Non-pigmented ciliary epithelial cell (primary cell): ENCODE measurements at regions not wholly inside any gene's neighbourhood (a gene's known extent, or its start where the extent isn't known, plus 50 kb on each side); places are given as distances from the start of the nearest gene placed in this dataset.

Experiments used
- DNase-seq: peaks from one replicate; pipeline ENCODE4 v3.0.0-alpha.2; 2010; ENCODE audit warnings: low read depth

DNA sequence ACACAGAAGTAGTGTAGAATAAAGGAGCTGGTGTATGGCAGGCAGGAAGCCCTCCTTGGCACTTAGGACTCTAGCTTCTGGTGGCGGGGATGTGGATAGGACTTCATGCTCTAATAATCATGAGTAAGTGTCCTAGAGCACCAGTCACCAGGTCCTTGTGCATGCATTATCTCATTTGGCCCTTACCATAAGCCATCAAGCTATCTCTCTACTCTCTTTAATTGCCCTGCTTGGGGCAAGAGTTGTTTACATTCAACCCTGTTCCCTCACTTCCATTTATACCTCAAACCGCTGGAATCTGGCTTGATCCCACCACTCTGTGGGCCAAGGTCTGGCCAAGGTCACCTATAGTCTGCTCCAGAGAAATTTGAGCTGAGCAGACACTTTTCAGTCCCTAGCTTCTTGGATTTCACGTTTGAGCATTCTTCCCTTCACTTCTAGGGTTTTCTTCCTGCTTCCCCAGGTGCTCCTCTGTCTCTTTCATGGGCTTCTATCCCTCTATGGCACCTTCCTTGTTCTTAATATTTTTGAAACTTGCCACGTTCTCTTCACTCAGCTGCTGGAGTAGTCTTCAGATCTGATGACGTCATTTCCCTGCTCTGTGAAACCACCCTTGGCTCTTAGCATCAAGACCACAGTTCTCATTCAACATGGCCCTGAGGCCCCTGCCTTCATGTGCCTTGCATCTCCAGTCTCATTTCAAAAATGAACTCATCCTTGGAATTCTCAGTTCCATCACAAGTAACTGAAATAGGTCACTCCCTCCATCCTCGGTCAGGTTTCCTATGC, 94.9 kb upstream of the GATA6 start:
- no peak for DNase-seq

DNA sequence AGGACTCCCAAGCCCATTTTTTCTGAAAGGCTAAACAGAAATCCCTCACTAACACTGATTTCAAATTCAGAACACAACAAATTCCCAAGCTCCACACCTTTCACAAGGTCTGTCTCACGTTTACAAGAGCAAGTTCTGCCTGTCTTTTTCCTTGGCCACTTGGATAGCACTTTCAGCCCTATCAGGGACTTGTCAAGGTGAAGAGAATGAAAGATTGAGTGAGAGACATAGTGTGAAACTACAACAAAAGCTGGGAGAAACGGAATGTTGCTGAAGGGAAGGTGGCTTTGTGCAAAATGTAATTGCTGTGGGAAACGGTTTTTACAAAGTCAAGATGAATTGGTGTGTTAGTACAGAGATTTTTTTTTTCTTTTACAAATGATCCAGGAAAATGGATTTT, 89.4 kb upstream of the GATA6 start:
- DNase-seq = no peak

DNA sequence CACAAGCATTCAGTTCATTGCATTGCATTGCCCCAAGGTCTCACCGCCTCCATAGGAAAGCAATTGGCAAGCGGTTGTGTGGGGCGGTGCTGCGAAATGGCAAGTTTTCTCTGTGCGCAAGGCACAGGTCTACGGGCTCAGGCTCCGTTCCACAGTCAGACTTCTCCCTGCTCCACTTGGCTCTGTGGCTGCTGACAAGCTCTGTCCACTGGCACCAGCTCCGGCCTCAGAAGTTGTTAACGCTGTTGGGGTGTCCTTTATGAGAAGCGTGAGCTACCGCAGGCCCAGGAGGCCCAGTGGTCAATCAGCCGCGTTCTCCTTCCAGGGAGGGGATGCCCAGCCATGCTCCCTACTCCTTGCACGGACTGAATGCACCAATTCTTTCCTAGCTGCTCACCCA, 87.0 kb upstream of the GATA6 start:
- no peak for DNase-seq

DNA sequence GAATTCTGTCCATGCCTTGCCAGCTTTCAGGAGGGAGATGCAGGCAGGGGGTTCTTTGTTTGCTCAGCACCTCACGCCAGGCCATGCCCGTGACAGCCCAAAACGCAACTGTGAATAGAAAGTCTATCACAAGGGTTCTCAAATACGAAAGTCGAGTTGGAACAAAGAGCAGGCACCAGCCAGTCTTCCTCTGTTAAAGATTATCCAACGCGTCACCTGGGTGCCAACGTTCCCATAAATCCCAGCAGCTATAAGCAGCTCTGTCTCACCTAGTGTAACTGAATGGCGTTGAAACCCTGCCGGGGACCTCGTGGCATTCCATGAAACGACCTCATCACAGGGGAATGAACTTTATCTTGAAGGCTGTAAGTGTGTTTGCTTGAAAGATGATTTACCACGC, 84.8 kb upstream of the GATA6 start:
- DNase-seq = no peak

DNA sequence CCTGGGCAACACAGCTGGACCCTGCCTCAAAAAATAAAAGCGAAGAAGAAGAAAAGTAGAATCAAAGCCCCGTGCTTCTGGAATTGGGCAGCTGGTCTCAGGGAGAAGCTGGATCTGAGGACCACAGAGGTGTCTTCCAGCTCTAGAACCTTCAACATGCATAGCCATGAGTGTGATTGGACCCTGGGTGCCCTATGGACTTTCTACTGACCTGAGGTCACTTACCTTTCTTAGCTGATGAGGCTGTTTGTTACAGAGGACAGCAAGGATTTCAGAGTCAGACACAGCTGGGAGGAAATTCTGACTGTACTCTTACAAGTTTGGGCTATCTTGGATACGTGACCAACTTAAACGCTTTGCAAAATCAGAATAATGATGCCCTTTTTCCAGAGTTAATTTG, 82.4 kb upstream of the GATA6 start:
- no peak for DNase-seq

DNA sequence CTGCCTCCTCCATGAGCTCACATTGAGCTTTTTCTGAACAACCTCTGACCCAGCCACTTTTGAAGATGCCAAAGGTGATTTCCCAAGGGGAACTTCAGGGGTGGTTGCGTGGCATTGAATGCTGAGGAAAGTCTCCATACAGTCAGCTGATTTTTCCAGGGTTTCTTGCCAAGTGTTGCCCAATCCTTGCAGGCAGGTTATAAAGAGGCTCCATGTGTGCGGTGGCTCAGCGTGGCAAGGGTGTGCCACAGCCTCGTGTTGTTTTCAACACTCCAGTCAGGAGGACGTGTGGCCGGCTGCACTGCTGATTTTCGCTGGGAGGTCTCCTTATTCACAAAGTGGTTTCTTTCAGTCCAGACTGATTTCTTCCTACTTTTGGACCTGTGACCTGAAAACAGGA, 81.4 kb upstream of the GATA6 start:
- no peak for DNase-seq

DNA sequence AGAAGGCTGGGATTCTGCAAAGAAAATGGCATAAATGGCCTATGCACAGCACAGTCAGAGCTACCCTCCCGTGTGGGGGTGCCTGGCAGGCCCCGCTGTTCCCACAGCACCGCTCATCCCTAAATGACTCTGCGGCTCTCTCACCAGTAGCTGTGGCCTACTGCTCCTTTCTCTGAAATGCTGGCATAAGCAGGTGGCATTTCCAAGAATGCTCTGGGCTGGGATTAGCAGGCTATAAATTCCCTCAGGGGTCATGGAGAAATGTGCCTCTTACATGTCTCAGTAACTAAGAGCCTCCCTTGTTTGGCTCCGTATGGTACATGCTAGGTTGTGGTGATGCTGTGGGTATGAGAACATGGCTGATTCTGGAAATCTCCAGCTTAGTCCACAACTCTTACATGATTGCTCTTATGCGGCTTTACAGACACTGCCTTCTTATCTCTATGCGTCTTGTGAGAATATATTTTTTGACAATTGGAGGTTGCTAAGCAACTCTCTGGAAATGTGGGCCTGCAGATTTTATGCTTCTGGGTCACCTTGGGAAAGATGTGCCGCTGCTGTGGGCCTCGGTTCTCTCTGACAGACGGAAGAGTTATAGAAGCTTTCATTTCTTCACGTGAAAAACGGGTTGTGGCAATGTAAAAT, 80.3 kb upstream of the GATA6 start:
- no peak for DNase-seq

DNA sequence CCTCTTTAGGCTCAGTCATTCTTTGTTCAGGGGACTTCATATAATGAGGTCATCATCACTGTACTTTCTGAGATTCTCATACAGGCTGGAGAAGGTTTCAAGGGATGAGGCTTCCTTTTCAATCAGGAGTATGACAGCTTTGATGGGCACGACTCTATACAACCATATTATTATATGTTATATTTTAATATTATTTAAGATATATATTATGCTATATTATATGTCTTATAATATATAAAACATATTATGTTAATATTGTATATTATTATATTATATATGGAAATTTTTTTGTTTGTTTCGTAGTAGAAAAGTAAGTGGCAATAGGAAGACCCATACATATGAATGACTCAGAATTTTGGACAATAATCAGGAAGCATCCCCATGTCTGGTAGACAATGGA, 78.0 kb upstream of the GATA6 start:
- DNase-seq = no peak

DNA sequence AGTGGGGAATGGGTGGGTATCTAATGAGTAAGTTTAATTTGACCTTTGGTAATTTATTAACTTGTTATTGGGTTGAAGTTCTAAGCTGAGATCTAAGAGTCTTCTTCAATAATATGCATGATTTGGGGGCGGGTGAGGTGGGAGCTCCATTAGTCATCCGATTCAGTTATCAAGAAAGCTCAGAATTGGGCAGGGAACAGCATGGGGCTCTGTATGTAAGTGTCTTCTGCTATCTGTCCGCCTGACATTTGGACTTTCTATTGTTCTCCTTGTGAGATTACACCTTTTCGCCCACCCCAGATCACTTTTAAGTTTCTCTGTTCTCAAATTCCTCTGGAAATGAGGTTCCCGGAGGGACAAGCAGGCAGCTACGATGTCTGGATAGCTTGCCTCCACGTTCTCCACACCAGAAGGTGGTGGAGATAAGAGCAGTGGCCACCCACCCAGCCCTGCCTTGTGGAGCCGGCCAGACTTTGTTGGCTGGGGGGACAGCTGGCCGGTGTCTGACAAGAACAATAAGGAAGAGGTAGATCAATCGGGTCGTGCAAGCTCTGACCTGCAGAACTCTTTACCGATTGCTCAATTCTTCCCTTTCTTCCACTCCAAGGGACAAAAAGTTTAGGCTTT, 75.5 kb upstream of the GATA6 start:
- DNase-seq = no peak

DNA sequence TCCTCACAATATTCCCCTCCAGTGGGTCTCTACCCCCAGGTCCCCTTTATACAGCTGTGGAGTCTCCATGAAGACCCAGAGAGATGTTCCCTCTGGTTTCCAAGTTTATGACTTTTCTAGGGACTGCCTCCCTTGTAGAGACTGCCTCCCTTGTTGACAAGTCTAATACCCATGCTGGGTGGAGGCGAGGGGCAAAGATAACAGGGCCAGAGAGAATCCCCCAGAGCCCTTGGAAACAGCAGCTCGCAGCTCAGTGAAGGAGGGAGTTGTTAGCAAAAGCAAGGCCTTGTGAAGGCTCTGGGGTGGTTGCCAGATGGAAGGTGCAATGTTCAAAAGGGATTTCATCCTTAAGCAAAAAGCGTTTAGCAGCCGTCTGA, 75.0 kb upstream of the GATA6 start:
- no peak for DNase-seq

DNA sequence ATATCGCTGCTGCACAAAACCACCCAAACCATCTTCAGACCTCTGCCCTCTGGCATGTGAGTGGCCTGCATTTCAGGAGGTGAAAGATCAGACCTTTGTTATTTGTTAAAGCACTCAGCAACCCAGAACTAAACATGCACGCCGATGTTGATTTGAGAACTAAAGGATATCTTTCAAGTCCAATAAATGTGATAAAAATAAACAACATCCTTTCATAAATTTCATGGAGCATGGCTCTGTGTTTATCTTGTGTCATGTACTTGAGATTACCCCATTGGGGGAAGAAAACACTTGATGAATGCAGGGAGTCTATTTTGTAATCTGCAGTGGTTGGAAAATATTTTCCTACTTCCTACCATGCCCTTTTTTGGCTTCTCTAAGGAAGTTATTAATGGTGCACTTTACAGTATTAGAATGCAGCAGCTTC, 70.8 kb upstream of the GATA6 start:
- no peak for DNase-seq

DNA sequence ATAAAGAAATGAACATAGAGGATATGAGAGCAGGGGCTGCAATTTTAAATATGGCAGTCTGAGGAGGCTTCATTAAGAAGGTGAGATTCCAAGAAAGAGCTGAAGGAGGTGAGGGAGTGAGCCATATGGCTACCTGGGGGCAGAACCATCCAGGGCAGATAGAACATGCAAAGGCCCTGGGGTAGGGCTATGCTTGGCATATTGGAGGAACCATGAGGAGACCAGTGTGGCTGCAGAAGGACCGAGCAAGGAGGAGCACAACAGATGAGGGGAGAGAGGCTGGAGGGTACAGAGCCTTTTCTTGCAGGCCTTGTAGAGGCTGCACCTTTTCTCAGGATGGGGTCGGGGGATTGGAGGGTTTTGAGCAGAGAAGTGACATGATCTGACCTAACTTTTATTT, 69.5 kb upstream of the GATA6 start:
- no peak for DNase-seq

DNA sequence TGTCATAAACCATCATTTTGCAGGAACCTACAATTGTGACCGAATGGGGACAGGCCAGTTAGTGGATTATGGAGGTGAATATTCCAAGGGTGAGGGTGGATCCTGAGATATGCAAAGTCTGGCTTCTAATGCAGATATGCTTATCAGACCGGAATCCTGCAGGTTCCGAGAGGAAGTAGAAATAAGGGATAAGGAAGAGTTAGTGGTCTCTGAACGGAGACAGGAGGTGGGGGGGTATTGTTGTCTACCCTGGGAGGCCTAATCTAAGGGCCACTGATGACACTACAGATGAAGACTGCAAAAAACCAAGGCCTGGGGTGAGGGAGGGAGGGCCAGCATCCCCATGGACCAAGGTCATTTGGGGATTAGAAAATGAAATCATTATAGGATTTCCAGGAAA, 67.7 kb upstream of the GATA6 start:
- no peak for DNase-seq

DNA sequence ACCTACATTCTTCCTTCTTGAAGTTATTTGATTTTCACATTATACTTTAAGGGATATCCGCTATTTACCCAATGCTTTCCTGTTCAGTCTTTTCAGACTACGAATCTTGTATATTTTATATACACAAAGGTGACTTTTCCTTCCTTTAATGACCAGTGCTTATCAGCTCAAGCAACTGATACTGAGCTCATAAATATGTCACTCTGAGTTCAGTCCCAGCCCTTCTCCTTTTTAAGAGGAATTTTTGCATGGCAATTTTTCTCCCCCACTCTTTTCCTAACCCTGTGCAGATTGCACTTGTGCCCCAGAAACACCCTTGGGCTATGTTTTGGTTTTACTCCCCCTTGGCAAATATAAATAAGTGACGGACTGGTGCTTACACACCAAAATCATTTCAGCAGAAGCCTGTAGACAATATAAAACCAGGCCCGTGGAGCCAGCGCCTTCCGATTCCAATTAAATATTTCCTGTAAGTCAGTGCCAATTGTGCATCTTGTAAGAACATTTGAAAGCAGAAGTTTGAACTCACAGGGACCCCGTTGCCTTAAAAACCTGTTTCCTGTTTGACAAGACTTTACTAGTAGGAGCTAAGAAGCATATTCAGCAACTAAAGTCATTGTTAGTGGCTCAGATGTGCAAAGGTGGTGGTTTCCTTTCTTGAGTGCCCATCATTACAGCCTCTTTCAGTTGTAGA, 66.3 kb upstream of the GATA6 start:
- no peak for DNase-seq

DNA sequence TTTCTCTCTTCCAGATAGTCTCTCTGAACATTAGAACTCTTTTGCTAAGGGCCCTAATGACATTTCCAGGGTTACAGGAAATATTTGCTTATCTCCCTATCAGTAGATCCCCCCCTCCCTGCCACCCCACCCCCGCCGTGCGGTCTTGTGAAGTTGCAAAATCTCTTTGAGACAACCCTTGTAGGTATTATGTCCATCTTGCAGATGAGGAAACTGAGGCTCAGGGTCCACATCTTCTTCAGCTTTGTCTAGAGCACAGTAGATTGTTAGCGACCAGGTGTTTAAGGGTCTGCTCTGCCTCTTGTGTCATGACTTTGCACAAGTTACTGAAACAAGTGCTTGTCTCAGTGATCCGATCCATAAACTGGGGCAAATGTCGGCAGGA, 65.8 kb upstream of the GATA6 start:
- DNase-seq = no peak

DNA sequence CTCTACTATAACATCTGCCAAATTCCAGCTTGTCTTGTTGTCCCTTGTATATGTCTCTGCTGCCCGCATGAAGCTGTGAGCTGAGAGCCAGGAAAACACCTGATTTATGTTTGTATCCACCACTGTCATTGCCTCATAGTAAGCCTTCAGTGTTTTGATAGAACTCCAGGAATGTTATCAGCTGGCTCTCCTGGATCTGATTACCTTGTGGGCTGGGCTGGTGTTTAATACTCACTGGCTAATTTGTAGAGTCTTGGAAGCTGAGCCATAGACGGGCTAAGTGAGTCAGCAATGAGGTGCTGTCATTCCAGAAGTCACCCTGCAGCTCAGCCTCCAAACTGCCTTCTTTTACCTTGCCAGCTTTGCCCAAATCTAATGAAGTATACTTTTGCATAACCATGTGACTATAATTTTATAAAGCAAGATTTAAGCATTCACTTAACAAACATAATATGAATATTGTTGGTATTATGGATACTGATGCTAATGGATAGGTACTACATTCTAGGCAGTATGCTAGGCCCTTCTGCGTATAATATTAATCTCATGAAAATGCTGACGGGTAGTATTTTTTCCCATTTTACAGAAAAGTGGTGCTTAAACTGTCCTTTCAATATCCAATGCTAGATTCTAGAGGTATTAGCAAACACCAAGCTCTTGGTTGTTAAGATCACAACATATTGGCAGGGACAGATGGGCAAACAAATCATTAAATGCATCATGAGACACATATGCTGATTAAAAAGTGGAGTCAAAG, 62.7 kb upstream of the GATA6 start:
- no peak for DNase-seq

DNA sequence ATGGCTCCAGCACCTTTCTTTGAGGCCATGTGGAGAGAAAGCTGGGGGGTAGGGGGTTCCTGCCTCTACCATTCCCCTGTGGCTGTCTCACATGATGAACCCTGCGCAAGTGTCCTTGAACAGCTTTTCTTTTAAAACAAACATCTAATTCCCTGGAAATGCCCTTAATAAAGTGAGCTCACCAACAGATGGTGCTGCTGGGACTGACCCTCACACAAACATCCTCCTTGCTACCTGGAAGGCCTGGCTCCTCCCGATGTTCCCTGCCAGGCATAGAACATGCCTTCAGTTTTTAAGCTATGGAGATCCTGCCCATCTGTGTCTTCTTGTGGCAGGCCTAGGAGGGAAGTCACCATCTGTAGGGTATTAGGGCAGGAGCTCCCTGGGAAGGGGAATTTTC, 60.7 kb upstream of the GATA6 start:
- DNase-seq = no peak

DNA sequence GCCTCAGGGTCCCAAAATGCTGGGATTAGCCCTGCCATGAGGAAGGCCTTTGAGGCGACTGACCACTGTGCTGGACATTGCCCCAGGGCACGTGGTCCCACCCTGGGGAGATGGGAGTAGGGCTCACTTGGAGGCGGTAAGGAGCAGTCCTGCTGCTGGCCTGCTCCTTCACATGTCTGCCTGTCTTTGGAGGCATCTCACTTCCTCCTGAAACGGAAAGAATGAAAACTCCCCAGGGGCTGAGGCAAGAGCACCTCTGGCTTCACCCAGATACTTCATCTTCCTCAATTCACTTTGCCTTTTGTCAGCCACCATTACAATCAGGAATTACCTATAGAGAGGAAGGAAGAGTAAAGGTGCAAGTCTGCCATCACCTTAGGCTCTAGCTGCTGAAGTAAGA, 59.9 kb upstream of the GATA6 start:
- DNase-seq = no peak

DNA sequence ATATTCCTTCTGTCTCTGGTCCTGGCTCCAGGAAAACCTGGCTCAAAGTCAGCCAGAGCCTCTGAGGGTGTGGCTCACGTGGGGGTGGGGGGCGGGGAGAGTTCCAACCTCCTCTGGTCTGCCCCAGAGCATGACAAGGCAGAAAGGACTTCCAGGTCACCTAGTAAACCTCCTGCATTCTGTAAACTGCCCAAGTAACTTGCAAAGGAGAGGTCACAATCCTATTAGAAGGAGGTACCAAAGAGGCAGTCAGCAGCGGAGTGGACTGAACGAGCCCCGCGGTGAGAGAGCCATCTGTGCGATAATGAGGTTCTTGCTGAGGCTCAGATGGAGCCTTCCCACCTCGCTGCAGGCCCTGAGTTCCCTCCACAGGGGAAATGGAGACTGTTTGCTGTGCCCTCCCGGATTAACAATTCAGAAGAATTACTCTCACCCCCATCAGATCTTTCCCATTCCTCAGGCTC, 58.9 kb upstream of the GATA6 start:
- no peak for DNase-seq

DNA sequence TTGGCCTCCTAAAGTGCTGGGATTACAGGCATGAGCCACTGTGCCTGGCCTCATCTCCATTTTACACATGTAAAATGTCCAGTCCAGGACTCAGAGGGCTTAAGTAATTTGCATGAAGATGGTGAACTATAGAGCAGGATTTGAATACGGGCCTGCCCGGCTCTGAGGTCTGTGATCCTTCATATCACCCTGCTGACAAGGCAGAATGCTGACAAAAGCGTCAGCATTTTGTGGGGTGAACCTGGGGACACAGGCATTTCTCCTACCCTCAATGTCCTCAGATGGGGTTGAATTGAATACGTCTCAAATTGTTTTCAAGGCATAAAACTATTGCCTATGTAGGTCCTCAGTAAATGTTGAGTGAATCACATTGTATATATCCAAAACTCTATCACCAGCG, 57.2 kb upstream of the GATA6 start:
- no peak for DNase-seq

DNA sequence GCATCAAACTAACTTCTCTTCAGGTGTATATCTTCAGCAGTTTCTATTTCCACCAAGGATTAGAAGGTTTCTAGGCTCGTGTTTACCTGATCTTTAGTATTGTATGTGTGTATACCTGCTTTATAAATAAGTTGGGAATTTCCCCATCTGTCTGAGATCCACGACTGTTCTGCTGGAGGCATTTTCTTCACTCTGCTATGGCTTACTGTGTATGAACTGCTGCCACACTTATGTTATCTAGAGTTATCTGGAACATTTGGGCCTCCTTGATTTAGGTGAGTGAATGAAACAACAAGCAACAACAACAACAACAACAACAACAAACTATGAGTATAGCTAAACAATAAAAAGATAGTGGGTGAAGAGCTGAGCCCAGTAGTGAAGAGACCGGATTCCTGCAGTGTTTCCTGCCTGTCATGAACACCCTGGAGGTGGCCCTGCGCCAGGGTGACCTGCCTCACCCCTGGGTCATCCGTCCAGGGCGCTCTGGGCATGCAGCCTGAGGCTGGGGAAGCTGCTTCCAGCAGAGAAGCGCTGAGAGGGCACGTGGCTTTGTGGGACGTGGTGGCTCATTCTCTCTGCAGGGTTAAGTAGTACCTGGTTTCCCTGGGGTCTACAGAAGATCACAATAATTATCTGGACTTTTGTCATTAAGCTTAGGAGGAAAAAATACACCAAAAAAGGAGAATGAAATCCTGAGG, 56.1 kb upstream of the GATA6 start:
- DNase-seq = no peak
